Activated naive CD8-positive, alpha-beta T cell (primary cell): ENCODE measurements at regions not wholly inside any gene's neighbourhood (a gene's known extent, or its start where the extent isn't known, plus 50 kb on each side); places are given as distances from the start of the nearest gene placed in this dataset.
"Not testable (repeated sequence)": the region's sequence is repeated elsewhere in the genome, so short reads cannot be mapped to it uniquely, and the experiment has no call there.

Source experiments
- H3K27ac Mint-ChIP-seq: one replicate; pipeline ENCODE4 v1.8.0; 2021; ENCODE audit warnings: mixed read lengths
- H3K27me3 Mint-ChIP-seq: one replicate; pipeline ENCODE4 v1.8.0; 2021; ENCODE audit warnings: mixed read lengths
- H3K36me3 Mint-ChIP-seq: one replicate; pipeline ENCODE4 v1.8.0; 2021; ENCODE audit warnings: mixed read lengths
- H3K4me1 Mint-ChIP-seq: one replicate; pipeline ENCODE4 v1.8.0; 2021; ENCODE audit warnings: low read depth, mixed read lengths
- H3K4me3 Mint-ChIP-seq: one replicate; pipeline ENCODE4 v1.8.0; 2021; ENCODE audit warnings: mild to moderate bottlenecking, mixed read lengths
- H3K9me3 Mint-ChIP-seq: one replicate; pipeline ENCODE4 v1.8.0; 2021; ENCODE audit warnings: low read depth, mixed read lengths

DNA sequence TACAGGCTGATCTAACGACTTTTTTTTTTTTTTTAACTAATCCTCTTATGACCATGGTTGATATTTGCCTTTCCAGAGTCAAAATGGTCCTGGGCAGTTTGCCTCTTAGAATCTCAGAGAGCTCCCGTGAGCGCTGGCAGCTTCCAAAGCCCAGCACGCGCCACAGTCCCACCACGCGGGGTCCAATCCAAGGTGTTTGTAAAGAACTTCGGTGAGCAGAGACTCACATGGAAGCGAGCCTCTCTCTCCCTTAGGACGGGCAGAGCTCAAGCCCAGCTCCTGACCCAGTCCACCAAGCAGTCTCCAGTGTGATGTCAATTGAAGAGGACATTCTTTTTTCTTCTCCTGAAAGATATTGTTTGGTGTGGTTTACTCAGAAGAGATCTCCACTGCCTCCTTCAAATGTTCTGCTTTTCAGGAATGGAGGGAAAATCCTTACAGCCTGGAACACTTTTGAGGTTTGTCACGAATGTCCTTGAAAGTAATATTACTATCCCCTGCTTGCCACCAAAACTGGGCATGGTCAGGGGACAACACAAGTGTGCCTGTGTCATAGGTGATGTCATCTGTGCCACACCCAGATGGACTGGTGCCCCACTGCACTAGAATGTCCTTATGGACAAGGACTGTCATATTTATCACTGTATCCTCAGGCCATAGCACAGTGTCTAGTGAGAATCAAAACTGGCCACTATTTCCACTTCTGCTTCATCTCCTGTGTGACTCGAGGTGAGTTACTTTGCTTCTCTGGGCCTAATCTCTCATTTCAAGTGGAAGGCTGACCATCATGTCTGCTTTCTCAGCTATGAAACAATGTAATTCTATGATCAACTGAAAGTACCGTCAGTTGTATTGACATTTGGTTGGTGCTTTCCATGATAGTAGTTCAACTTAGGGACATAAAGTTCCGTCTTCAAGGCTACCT lies 97.4 kb upstream of the EDEM3 start:
- Mint-ChIP-seq H3K27me3 (no peaks in the 10 kb centered on the region), H3K4me3 (no peak overlapping the region), H3K4me1 (no peaks in the 10 kb centered on the region), H3K36me3 (no peaks in the 10 kb centered on the region), H3K27ac (no peak overlapping the region), H3K9me3 (no peaks in the 10 kb centered on the region)

DNA sequence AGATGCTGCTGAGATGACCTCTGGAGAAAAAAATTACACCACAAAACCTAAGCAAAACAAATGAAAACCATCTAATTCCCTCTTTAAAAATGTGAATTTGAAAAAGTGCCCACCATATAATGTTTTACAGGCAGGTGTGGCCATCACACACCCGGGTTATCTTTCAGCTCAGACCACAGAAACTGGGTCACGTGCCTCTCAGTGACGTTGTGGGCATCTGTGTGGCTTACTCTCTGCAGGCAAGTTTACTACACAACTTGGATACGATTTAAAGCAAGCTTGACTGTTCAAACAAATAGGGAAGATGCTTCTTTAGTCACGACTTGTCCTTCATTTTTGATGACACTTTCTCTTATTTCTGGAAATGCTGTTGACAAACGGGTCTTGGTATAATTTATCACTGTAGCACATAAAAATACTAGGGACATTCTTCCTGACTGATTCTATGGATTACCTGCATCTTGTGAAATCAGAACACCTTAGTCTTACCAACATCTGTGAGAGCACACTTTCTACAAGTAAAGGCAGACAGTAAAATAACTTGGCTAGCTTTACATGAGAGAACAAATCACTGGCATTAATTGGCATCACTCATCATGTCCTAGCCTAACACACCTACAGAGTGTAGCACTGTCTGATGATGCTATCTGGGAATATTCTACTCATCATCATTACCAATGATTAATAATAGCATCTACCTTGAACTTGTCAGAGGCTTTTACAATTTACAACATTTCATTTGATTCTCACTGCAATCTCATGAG lies 89.3 kb upstream of the EDEM3 start:
- H3K36me3 Mint-ChIP-seq, result peaks cover 2% of the 10 kb centered on the region
- H3K9me3 Mint-ChIP-seq, result no peaks in the 10 kb centered on the region
- H3K4me3 Mint-ChIP-seq, result no peak overlapping the region
- H3K4me1 Mint-ChIP-seq, result peaks cover 22% of the 10 kb centered on the region
- H3K27ac Mint-ChIP-seq, result no peak overlapping the region
- H3K27me3 Mint-ChIP-seq, result peaks cover 2% of the 10 kb centered on the region

DNA sequence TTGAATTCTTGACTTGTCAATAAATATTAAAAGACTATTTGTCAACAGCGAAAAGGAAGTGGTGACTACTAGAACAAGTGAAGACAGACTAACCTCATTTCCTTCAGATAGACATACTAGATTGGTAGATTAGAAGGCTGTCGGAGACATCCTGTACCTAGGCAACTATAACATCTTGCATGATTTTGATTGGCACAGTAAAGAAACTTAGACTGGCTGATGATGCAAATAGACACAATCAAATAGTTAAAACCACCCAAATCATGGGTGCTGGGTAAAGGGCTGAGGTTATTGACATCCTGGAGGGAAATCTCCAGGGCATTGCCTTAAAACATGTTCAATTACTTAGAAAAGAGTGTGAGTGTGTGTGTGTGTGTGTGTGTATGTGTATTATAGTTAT lies 85.9 kb upstream of the EDEM3 start:
- Mint-ChIP-seq H3K9me3 (no peaks in the 10 kb centered on the region), H3K4me1 (peaks cover 22% of the 10 kb centered on the region), H3K27ac (no peak overlapping the region), H3K4me3 (no peak overlapping the region), H3K36me3 (peaks cover 2% of the 10 kb centered on the region), H3K27me3 (peaks cover 2% of the 10 kb centered on the region)

DNA sequence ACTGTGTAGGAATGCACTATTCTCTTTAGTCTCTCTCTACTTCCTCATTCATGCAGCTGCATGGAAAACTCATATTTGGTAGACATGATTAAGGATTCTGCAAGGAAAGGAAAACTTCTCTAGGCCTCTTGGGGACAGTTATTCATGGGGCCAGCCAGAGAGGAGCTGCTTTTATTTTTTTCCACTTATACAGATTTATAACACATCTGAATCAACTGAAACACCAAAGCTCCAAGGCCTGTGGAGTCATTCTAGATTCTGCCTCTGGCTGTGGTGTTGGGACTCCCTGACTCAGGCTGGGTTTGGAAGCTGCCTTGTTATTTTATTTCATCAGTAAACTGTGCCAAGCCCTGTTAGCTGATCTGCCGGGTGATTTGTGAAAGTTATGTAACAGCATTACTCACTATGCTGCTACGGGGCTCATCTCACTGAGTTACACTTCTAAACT lies 83.9 kb upstream of the EDEM3 start:
- Mint-ChIP-seq H3K4me1 (peaks cover 13% of the 10 kb centered on the region), H3K27ac (no peak overlapping the region), H3K27me3 (peaks cover 2% of the 10 kb centered on the region)

DNA sequence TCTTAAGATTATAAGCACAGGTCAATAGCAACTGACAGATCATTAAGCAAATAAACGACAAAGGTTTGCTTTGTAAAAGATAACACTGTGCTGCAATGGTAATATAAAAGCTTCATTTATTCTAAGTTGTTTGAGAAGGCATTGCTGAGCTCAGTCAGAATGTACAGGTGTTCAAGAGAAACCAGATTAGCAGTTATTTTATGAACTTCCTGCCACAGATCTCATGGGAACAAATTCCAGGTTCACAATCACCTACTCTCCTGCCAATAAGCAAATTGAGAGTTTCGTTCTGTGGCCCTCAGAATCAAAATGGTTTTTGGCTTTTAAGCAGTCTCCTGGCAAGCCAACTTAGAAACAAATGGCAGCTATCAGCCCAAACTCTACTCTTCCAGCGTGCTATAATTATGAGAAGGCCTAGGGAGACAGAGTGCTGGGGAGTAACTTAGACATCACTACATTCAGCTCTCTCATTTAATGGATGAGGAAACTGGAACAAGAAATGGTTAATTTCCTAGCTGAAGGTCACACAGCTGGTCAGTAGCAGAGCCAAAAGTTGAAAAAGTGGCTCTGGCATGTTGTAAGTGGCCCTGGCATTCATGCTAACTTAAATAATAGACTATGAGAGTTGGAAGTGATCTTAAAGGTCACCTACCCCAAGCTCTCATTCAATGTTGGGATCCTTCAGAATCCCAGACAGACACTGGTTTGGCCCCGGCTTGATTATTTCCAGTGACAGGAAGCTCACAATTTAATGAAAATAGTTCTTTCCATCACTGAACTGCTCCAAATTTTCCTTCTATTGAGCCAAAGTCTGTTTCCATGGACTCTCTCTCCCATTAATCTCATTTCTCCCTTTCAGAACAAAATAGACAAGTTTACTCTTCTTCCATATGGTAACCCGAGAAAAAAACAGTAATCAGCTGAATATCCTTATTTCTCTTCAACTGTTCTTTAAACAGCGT lies 82.6 kb upstream of the EDEM3 start:
- H3K27ac Mint-ChIP-seq, result no peak overlapping the region

More for the DNA sequence above, 83.9 kb upstream of the EDEM3 start:
- Mint-ChIP-seq H3K36me3 (peaks cover 2% of the 10 kb centered on the region), H3K4me3 (no peak overlapping the region), H3K9me3 (no peaks in the 10 kb centered on the region)

DNA sequence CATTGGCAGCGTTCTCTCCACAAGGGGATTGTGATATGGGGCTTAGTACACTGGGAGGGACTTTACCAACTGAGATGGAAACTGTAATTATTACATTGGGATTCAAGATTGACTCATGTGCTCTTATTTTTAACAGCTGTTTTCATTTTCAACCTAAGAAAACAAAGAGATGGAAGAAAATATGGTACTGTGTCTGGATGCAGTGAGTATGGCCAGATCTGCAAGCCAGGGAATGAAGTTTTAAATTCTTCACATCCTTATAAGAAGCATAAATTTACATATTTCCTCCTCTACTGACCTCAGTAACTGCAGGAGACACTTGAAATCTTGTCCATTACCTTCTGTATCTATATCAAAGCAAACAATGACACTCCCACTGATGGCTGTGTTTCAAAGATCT lies 81.5 kb upstream of the EDEM3 start:
- no peak overlapping the region for H3K4me3 Mint-ChIP-seq
- no peaks in the 10 kb centered on the region for H3K36me3 Mint-ChIP-seq
- no peaks in the 10 kb centered on the region for H3K27me3 Mint-ChIP-seq
- H3K4me1 Mint-ChIP-seq, result peaks cover 6% of the 10 kb centered on the region
- no peaks in the 10 kb centered on the region for H3K9me3 Mint-ChIP-seq
- H3K27ac Mint-ChIP-seq, result no peak overlapping the region

More for the DNA sequence above, 82.6 kb upstream of the EDEM3 start:
- Mint-ChIP-seq H3K4me1 (peaks cover 8% of the 10 kb centered on the region), H3K4me3 (no peak overlapping the region), H3K9me3 (no peaks in the 10 kb centered on the region), H3K36me3 (peaks cover 2% of the 10 kb centered on the region), H3K27me3 (peaks cover 2% of the 10 kb centered on the region)

DNA sequence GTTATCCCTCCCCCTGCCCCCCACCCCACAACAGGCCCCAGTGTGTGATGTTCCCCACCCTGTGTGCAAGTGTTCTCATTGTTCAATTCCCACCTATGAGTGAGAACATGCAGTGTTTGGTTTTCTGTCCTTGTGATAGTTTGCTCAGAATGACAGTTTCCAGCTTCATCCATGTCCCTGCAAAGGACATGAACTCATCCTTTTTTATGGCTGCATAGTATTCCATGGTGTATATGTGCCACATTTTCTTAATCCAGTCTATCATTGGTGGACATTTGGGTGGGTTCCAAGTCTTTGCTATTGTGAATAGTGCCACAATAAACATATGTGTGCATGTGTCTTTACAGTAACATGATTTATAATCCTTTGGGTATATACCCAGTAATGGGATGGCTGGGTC lies 79.3 kb upstream of the EDEM3 start:
- H3K27me3 Mint-ChIP-seq, H3K36me3 Mint-ChIP-seq, H3K4me3 Mint-ChIP-seq, H3K27ac Mint-ChIP-seq, H3K4me1 Mint-ChIP-seq, H3K9me3 Mint-ChIP-seq: not testable (repeated sequence)

DNA sequence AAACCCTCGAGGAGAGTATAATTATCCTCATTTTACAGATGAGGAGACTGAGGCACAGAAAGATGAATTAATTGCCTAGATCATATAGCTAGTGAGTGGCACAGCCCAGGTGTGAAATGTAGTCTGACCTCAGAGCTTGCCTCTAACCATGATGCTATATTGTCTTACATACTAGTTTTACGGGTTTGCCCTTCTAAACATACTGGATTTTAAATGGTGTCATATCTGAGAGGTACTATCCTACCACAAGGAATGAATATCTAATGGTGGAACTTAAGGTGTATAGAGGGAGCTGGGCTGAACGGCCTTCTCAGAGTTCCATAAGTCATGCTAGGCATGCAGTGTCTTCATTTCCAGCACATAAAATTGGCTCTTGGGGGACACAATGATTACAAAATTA lies 77.9 kb upstream of the EDEM3 start:
- Mint-ChIP-seq H3K27ac (no peak overlapping the region), H3K36me3 (no peaks in the 10 kb centered on the region), H3K4me3 (no peak overlapping the region), H3K4me1 (no peaks in the 10 kb centered on the region), H3K27me3 (no peaks in the 10 kb centered on the region), H3K9me3 (no peaks in the 10 kb centered on the region)

DNA sequence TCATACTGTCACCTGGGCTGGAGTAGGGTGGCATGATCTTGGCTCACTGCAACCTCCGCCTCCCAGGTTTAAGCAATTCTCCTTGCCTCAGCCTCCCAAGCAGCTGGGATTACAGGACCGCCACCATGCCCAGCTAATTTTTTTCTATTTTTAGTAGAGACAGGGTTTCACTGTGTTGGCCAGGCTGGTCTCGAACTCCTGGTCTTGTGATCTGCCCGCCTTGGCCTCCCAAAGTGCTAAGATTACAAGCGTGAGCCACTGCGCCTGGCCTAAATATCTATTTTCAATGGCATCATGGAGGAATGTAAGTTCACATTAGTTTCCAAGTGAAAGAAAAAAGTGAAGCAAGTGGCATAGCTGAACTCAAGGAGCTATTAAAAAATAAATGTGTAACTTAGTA lies 74.8 kb upstream of the EDEM3 start:
- not testable (repeated sequence) for H3K4me1 Mint-ChIP-seq, H3K4me3 Mint-ChIP-seq, H3K9me3 Mint-ChIP-seq, H3K27me3 Mint-ChIP-seq, H3K36me3 Mint-ChIP-seq, H3K27ac Mint-ChIP-seq

DNA sequence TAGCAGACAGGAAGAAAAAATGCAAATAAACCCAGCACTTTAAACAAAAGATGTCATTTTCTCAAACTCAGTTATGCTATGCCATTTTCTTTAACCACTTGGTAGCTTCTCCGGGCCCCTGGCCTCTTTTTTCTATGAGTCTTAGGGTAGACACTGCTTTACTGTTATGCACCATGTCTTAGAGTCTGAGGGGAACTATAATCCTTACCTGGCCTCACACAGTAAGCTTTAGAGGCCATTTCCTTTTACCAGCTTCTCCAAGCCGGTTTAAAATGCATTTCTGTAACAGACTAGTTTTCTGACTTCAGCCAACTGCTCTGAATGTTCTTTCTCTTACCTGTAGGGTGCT lies 73.7 kb upstream of the EDEM3 start:
- Mint-ChIP-seq H3K27ac (no peak overlapping the region), H3K36me3 (no peaks in the 10 kb centered on the region), H3K4me1 (no peaks in the 10 kb centered on the region), H3K4me3 (no peak overlapping the region), H3K9me3 (no peaks in the 10 kb centered on the region), H3K27me3 (no peaks in the 10 kb centered on the region)

DNA sequence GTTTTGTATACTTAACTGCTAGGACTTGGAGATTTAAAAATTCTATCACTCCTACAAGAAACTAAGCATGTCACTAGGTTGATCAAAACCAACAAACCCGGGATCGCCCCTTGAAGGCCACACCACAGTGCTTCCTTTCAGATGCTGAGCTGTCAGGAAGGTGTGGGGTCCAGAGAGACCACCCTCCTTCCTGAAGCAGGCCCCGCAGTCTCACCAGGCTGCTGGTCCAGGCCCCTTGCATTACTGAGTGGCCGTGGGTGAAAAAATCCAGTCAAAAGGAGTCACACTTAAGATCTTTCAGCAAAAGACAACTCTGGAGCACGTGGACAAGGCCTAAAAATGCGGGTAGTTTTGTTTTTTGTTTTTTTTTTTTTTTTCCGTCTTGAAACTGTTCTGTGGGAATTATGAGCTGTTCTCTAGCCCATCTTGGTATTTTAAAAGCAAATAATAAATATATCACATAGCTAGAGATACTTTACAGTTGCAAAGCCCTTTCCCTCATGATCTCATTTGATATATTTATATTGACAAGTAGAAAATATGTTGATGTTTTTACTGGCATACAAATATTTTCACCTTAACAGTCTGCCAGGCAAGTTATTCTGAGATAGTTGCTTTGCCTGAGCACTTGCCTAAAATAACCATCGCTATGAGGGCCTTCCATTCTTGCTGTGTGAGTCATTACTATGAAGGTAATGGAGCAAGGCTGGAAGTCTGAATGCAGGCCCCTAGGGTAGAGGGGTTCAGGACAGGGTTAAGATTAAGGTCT lies 73.1 kb upstream of the EDEM3 start:
- no peaks in the 10 kb centered on the region for H3K4me1 Mint-ChIP-seq
- H3K9me3 Mint-ChIP-seq, result no peaks in the 10 kb centered on the region
- no peaks in the 10 kb centered on the region for H3K36me3 Mint-ChIP-seq
- no peak overlapping the region for H3K4me3 Mint-ChIP-seq
- no peaks in the 10 kb centered on the region for H3K27me3 Mint-ChIP-seq
- H3K27ac Mint-ChIP-seq, result no peak overlapping the region

DNA sequence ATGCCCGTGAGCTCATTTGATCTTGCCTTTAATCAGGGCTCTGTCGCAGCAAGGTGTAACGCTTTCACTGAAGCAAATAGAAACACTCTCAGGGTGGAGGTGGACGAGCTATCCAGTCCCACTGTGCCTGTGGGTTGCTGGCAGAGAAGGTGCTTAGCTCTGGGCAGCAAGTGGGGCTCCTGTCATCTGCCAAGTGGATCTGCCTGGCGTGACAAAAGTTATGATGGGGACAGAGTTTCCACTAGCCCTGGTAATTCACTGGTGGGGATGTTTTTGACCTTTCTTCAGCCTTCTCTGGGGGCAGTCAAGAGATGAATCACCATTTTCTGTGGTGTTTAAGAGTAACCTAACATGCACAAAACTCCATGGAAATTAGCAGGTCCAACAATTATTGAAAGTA lies 71.3 kb upstream of the EDEM3 start:
- no peaks in the 10 kb centered on the region for H3K27me3 Mint-ChIP-seq
- H3K36me3 Mint-ChIP-seq, result no peaks in the 10 kb centered on the region
- H3K9me3 Mint-ChIP-seq, result no peaks in the 10 kb centered on the region
- no peak overlapping the region for H3K27ac Mint-ChIP-seq
- no peaks in the 10 kb centered on the region for H3K4me1 Mint-ChIP-seq
- no peak overlapping the region for H3K4me3 Mint-ChIP-seq

DNA sequence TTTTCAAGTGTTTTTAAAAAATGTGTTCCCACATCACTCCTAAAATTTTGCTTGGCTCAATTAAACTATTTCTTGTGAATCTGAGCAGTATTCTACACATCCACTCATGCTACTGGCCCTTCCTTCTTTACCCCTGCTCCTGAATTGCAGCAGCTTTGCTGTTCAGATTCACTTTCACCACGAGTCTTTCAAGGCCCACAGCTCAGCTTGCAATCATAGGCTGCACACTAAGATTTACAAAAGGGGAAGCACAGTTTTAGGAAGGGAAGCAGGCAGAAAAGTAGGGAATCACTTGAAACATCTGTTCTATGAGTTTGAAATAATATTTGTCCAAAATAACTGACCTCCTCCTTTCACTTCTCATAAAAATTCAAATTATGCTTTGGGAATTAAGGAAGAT lies 70.9 kb upstream of the EDEM3 start:
- Mint-ChIP-seq H3K36me3 (no peaks in the 10 kb centered on the region), H3K9me3 (no peaks in the 10 kb centered on the region), H3K4me1 (peaks cover 3% of the 10 kb centered on the region), H3K4me3 (no peak overlapping the region), H3K27me3 (no peaks in the 10 kb centered on the region), H3K27ac (no peak overlapping the region)

DNA sequence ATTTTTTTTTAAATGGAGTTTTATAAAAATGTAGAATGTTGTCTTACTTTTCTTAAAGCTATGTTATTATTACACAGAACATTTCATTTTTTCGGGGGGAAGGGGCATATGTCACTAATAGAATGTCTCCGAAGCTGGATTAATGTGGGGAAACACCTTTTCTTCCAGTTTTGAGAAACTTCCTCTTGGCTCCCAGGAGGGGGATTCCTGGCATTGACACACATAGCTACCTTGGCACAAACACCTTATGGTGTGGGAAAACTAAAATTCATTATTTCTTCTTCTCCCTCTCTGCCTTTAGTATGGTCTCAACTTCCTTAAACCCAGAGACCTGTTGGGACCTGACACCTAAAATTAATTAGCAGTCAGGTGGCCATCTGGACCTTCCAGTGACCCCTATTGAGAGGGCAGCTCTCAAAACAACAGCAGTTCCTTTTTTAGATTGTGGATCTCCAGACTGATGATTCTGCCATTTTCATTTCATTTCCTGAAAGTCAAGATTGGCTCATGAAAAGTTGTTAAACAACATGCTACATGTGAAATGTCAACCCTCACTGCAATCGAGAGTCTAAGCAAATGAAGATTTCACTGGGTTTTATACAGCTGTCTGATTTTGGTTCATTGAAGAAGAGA lies 70.1 kb upstream of the EDEM3 start:
- Mint-ChIP-seq H3K27ac (no peak overlapping the region), H3K36me3 (no peaks in the 10 kb centered on the region), H3K27me3 (no peaks in the 10 kb centered on the region), H3K4me1 (peaks cover 7% of the 10 kb centered on the region), H3K4me3 (no peak overlapping the region), H3K9me3 (no peaks in the 10 kb centered on the region)
